Spinal cord (tissue), 9 donors: ENCODE measurements at regions not wholly inside any gene's neighbourhood (a gene's known extent, or its start where the extent isn't known, plus 50 kb on each side); places are given as distances from the start of the nearest gene placed in this dataset.

Source experiments
- DNase-seq, 6 donors: peaks; one replicate each; pipeline versions ENCODE4 v3.0.0 to v3.0.0-alpha.2; 2013 to 2015; ENCODE audit warnings: low spot score in 6 of 6, low read depth in 4 of 6
- H3K27ac ChIP-seq: one replicate; pipeline ENCODE4 v1.5.1; 2013; ENCODE audit warnings: low read depth, low read length, control low read depth
- H3K27me3 ChIP-seq: one replicate; pipeline ENCODE4 v1.6.1; 2013; ENCODE audit warnings: low read length; ENCODE audit not compliant: control insufficient read depth, insufficient read depth
- H3K36me3 ChIP-seq: one replicate; pipeline ENCODE4 v1.6.1; 2013; ENCODE audit warnings: low read length; ENCODE audit not compliant: control insufficient read depth, insufficient read depth
- H3K4me1 ChIP-seq: one replicate; pipeline ENCODE4 v1.6.1; 2013; ENCODE audit warnings: low read length; ENCODE audit not compliant: control insufficient read depth, insufficient read depth
- H3K4me3 ChIP-seq: one replicate; pipeline ENCODE4 v1.5.1; 2013; ENCODE audit warnings: low read depth, low read length, control low read depth
- H3K9me3 ChIP-seq: one replicate; pipeline ENCODE4 v1.6.1; 2013; ENCODE audit warnings: low read length; ENCODE audit not compliant: control insufficient read depth, insufficient read depth
- WGBS: methylation state at CpG from one replicate; pipeline ENCODE4 v1.1.5; 2013; ENCODE audit warnings: missing lambda C conversion rate; ENCODE audit not compliant: insufficient coverage; 5-methylcytosine and 5-hydroxymethylcytosine counted together
- donor health status: healthy.

DNA sequence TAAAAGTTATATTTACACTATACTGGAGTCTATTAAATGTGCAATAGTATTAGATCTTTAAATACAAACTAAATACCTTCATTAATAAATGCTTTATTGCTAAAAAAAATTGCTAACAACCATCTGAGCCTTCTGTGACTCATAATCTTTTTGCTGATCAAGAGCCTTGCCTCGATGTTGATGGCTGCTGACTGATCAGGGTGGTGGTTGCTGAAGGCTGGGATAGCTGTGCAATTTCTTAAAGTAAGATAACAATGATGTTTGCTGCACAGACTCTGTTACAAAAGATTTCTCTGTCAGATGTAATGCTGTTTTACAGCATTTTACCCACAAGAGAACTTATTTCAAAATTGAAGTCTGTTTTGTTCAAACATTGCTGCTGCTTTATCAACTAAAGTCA, 421.4 kb upstream of the CYRIA start:
- no CpG with 5 or more reads among the region's 1 CpG for WGBS
- H3K4me3 ChIP-seq = no peak overlapping the region
- no peak for DNase-seq
- no peaks in the 10 kb centered on the region for H3K27me3 ChIP-seq
- no peaks in the 10 kb centered on the region for H3K9me3 ChIP-seq
- H3K4me1 ChIP-seq = peaks cover 3% of the 10 kb centered on the region
- H3K27ac ChIP-seq = no peak overlapping the region
- H3K36me3 ChIP-seq = no peaks in the 10 kb centered on the region

DNA sequence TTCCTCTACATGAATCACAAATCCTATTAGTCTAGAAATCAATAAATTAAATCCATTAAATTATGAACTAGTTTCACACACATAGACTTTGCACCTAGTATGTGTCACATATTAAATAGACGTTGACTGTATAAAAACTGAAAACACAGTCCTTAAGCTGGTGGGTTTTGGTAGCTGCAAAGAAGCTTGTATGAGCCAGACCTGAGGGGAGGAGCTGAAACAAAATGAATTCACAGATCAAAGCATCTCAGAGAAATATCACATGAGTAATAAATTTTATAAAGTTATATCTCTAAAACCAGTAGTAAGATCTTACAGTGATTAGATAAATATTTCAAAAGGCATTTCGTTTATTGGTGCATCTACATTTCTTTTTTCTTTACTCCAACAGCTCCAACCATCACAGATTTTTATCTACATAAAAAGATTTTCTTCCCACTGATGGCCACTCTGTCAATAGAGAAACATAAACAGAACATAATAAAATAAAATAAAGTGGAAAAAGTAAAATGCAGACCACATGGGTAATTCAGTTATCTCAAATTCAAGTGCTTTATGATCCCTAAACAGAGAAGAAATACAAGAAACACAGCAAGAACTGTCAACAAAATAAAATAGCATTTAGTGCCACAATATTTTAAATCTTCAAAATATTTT, 420.0 kb upstream of the CYRIA start:
- Histone ChIP-seq H3K9me3 (no peaks in the 10 kb centered on the region), H3K36me3 (no peaks in the 10 kb centered on the region), H3K4me3 (no peak overlapping the region), H3K27ac (no peak overlapping the region), H3K4me1 (peaks cover 3% of the 10 kb centered on the region), H3K27me3 (no peaks in the 10 kb centered on the region)
- no CpG with 5 or more reads among the region's 2 CpGs for WGBS
- DNase-seq = no peak

DNA sequence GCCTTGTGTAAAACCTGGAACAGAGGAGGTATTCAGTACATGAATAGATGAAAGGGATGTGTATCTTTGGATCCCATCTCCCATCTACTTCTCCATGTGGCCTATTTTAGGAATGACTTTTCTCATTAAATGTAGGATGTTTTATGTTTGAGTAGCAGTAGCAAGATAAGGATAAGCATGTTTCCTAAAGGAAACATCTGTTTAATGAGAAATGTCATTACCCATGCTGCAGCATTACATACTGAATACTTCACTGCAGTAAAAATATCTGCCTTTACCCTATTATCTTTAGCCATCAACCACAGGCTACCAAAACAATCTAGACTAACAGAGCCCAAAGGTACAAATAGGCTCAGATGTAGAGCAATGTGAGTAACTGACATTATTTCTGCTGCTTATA, 419.2 kb upstream of the CYRIA start:
- DNase-seq = peak in 1 of 6 donors; percentile 74
- no peaks in the 10 kb centered on the region for H3K36me3 ChIP-seq
- H3K4me3 ChIP-seq = no peak overlapping the region
- H3K27ac ChIP-seq = no peak overlapping the region
- H3K4me1 ChIP-seq = peaks cover 3% of the 10 kb centered on the region
- H3K27me3 ChIP-seq = no peaks in the 10 kb centered on the region
- peaks cover under 1% of the 10 kb centered on the region for H3K9me3 ChIP-seq

DNA sequence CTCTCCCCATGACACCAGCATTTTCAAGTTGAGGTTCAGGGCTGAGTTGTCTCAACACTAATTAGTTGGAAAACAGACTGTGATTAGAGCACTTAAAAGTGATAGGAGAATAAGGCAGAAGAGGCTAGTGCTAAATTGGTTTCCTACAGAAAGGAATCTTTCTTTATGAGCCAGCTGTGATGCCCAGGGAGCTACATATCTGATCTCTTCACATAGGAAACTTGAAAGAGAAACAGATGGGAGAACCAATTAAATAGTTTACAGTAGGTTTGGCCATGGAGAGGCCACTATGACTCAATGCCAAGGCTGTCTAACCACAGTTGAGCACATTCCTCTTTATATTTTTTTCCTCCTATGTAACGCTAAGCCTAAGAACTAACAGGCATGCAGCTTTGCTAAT, 418.3 kb upstream of the CYRIA start:
- no peak overlapping the region for H3K27ac ChIP-seq
- DNase-seq = peak in 1 of 6 donors; percentile 86
- no peaks in the 10 kb centered on the region for H3K36me3 ChIP-seq
- no peaks in the 10 kb centered on the region for H3K27me3 ChIP-seq
- peaks cover 8% of the 10 kb centered on the region for H3K9me3 ChIP-seq
- H3K4me3 ChIP-seq = no peak overlapping the region
- 50% methylated on average over 1 of the region's 1 CpG for WGBS
- peaks cover 3% of the 10 kb centered on the region for H3K4me1 ChIP-seq

DNA sequence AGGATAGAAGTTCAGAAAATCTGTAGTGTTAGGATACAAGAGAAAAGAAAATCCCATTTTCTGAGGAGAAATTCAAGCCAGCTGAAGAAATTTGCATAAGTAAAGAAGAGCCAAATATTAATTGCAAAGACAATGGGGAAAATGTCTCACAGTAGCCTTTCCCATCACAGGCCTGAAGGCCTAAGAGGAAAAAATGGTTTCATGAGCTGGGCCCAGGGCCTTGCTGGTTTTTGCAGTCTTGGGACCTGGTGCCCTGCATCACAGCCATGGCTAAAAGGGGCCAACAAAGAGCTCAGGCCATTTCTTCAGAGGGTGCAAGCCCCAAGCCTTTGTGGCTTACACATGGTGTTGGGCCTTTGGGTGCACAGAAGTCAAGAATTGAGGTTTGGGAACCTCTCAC, 413.6 kb upstream of the CYRIA start:
- peaks cover 8% of the 10 kb centered on the region for H3K9me3 ChIP-seq
- H3K36me3 ChIP-seq = no peaks in the 10 kb centered on the region
- H3K27ac ChIP-seq = no peak overlapping the region
- H3K27me3 ChIP-seq = no peaks in the 10 kb centered on the region
- H3K4me1 ChIP-seq = peaks cover 3% of the 10 kb centered on the region
- no peak overlapping the region for H3K4me3 ChIP-seq
- no peak for DNase-seq

DNA sequence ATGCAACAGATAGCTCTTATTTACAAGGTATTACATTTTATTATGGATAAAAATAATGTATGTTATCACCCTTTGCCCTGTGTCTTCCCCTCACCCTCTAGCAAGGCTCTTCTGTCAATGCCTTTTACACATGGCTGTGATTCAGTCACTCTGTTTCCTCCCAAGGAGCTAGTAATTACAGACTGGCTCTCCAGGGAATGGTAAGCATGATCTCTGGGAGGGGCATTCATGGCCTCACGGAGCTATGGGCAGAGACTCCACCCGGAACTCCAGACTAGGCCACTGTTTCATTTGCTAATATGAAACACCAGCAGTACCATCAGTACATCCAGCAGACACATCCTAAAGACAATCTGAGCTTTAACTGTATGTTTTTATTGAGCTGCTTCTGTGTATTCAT, 410.9 kb upstream of the CYRIA start:
- no peak for DNase-seq
- Histone ChIP-seq H3K36me3 (no peaks in the 10 kb centered on the region), H3K4me3 (no peak overlapping the region), H3K27me3 (no peaks in the 10 kb centered on the region), H3K27ac (no peak overlapping the region), H3K4me1 (no peaks in the 10 kb centered on the region), H3K9me3 (peaks cover 11% of the 10 kb centered on the region)
- no CpG with 5 or more reads among the region's 2 CpGs for WGBS

DNA sequence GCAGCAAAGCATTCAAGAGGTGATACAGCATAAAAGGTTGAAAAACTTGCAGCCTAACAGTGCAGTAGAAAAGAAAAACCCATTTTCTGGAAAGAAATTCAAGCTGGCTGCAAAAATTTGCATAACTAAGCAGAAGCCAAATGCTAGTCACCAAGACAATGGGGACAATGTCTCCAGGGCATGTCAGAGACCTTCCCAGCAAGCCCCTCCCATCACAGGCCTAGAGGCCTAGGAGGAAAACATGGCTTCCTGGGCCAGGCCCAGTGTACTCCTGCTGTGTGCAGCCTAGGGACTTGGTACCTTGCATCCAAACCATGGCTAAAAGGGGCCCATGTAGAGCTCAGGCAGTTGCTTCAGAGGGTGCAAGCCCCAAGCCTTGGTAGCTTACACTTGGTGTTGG, 405.1 kb upstream of the CYRIA start:
- no peaks in the 10 kb centered on the region for H3K4me1 ChIP-seq
- H3K27me3 ChIP-seq = no peaks in the 10 kb centered on the region
- DNase-seq = no peak
- H3K4me3 ChIP-seq = no peak overlapping the region
- no peak overlapping the region for H3K27ac ChIP-seq
- H3K9me3 ChIP-seq = peaks cover 2% of the 10 kb centered on the region
- no peaks in the 10 kb centered on the region for H3K36me3 ChIP-seq

DNA sequence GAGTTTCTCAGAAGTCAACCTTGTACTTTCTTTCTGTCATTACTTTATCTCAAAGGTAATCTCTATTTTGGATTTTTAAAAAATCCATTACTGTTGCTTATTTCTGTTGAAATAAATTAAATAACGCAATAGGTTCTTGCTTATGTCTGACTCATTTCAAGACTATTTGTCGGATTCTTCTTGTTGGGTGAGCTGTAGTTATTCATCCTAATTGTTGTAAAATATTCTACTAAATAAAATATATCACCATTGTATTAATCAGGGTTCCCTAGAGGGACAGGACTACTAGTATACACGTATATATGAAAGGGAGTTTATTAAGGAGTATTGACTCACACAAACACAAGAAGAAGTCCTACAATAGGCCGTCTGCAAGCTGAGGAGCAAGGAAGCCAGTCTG, 403.9 kb upstream of the CYRIA start:
- Histone ChIP-seq H3K36me3 (no peaks in the 10 kb centered on the region), H3K27me3 (no peaks in the 10 kb centered on the region), H3K27ac (no peak overlapping the region), H3K4me1 (no peaks in the 10 kb centered on the region), H3K4me3 (no peak overlapping the region), H3K9me3 (peaks cover 2% of the 10 kb centered on the region)
- 88% methylated on average over 1 of the region's 4 CpGs for WGBS
- no peak for DNase-seq

DNA sequence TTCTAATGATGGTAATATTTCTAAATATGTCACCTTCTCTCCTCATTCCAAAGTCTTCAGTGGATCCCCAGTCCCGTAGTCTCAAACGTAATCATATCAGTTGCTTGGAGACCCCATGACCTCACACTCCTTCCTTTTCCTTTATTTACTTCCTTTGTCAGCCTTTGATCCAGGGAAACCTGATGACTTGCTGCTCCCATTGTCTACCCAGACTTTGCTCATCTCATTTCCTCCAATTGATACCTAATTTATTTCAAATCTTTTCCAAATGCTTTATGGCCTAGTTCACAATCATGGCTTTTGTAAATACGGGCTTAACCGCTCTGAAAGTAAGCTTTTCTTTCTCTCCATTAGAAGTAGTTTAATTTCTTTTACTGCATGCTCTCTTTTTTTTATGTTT, 402.4 kb upstream of the CYRIA start:
- no peak overlapping the region for H3K4me3 ChIP-seq
- no peaks in the 10 kb centered on the region for H3K4me1 ChIP-seq
- WGBS = 76% methylated on average over 2 of the region's 4 CpGs
- peaks cover 2% of the 10 kb centered on the region for H3K9me3 ChIP-seq
- no peaks in the 10 kb centered on the region for H3K36me3 ChIP-seq
- no peak overlapping the region for H3K27ac ChIP-seq
- H3K27me3 ChIP-seq = no peaks in the 10 kb centered on the region
- DNase-seq = no peak

DNA sequence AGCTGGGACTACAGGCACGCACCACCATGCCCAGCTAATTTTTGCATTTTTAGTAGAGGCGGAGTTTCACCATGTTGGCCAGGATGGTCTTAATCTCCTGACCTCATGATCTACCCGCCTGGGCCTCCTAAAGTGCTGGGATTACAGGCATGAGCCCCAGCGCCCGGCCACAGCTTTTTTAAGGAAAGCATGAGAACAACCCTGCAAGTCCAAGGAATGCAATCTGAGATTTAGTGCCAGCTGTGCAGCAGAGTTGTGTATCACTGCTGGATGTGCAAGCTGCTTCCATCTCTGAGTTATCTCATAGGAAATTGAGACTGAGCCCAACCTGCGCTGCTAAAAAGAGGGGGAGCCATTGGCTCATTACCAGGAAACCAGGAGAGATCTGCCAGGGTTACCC, 399.9 kb upstream of the CYRIA start:
- DNase-seq = no peak
- 76% methylated on average over 6 of the region's 6 CpGs for WGBS
- no peaks in the 10 kb centered on the region for H3K36me3 ChIP-seq
- H3K4me1 ChIP-seq = no peaks in the 10 kb centered on the region
- H3K27ac ChIP-seq = no peak overlapping the region
- H3K9me3 ChIP-seq = no peaks in the 10 kb centered on the region
- H3K27me3 ChIP-seq = no peaks in the 10 kb centered on the region
- no peak overlapping the region for H3K4me3 ChIP-seq
